ENCODE measurements at regions not wholly inside any gene's neighbourhood (a gene's known extent, or its start where the extent isn't known, plus 50 kb on each side); places are given as distances from the start of the nearest gene placed in this dataset.

DNA sequence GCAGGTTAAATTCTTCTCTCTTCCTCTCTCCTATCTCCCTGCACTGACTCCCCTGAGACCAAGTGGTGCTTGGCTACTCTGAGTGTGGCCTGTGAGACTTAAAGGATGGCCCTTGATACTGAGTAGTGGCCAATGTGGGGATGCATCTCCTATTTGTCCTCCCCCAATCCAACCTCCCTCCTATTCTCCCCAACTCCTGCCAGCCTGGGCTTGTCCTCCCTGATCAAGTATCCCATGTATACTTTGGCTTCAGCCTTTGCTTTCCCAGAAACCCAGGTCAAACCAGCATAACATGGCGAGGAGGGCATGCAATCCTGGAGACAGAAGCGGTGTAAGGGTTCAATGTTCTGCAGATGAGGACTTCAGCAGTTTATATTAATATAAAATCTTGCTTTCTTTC is 77.9 kb upstream of the GRB10 start:
- Histone ChIP-seq H3F3A (replicated peaks; ENCODE audit: insufficient read depth) (no peaks in the 10 kb centered on the region), H3K27ac (ENCODE audit: low read depth in 2 of 2, low read length in 1 of 2) (no peak overlapping the region), H3K79me2 (ENCODE audit: insufficient read depth) (no peaks in the 10 kb centered on the region), H3K9me2 (no peaks in the 10 kb centered on the region), H3K9ac (no peak overlapping the region), H2AFZ (ENCODE audit: low read depth) (no peak overlapping the region), H3K4me3 (ENCODE audit: low read depth in 2 of 2, low read length in 1 of 2) (no peak overlapping the region), H3K36me3 (replicated peaks in 1 of 2; ENCODE audit: control insufficient read depth in 1 of 2, insufficient read depth in 2 of 2, low read length in 1 of 2) (no peaks in the 10 kb centered on the region), H3K9me3 (no peaks in the 10 kb centered on the region), H3K27me3 (ENCODE audit: insufficient read depth) (no peaks in the 10 kb centered on the region; the same call in 1 of the 2 replicates), H3K4me1 (ENCODE audit: control insufficient read depth in 1 of 2, insufficient read depth in 2 of 2, low read depth in 1 of 2, low read length in 1 of 2) (no peaks in the 10 kb centered on the region), H4K20me1 (ENCODE audit: insufficient read depth) (no peaks in the 10 kb centered on the region), H3K4me2 (no peak overlapping the region)
- TF ChIP-seq GABPA (IDR thresholded peaks at IDR 0.05; ENCODE audit: low read depth) (no peak), ELF1 (IDR thresholded peaks at IDR 0.05) (no peak), FOXJ3 (CRISPR knock-in tag; IDR thresholded peaks at IDR 0.05) (no peak), TCF12 (IDR thresholded peaks at IDR 0.05) (no peak), SIN3A (IDR thresholded peaks at IDR 0.05; ENCODE audit: borderline replicate concordance, low read depth, low read length) (no peak), RXRA (IDR thresholded peaks at IDR 0.05; ENCODE audit: borderline replicate concordance, low read depth) (no peak), REST (IDR thresholded peaks at IDR 0.05; ENCODE audit: low read depth, low read length) (no peak), GATA2 (CRISPR knock-in tag; IDR thresholded peaks at IDR 0.05) (no peak), CHD2 (IDR thresholded peaks at IDR 0.05; ENCODE audit: low read length, partially characterized antibody) (no peak), ZBTB33 (IDR thresholded peaks at IDR 0.05; ENCODE audit: borderline replicate concordance, low read depth) (no peak), NRF1 (IDR thresholded peaks at IDR 0.05; ENCODE audit: low read depth, low read length) (no peak)
- TF ChIP-seq, protein P1, sequence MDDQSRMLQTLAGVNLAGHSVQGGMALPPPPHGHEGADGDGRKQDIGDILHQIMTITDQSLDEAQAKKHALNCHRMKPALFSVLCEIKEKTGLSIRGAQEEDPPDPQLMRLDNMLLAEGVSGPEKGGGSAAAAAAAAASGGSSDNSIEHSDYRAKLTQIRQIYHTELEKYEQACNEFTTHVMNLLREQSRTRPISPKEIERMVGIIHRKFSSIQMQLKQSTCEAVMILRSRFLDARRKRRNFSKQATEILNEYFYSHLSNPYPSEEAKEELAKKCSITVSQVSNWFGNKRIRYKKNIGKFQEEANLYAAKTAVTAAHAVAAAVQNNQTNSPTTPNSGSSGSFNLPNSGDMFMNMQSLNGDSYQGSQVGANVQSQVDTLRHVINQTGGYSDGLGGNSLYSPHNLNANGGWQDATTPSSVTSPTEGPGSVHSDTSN (IDR thresholded peaks at IDR 0.05) = no peak
- TF ChIP-seq, protein P2, sequence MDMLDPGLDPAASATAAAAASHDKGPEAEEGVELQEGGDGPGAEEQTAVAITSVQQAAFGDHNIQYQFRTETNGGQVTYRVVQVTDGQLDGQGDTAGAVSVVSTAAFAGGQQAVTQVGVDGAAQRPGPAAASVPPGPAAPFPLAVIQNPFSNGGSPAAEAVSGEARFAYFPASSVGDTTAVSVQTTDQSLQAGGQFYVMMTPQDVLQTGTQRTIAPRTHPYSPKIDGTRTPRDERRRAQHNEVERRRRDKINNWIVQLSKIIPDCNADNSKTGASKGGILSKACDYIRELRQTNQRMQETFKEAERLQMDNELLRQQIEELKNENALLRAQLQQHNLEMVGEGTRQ (IDR thresholded peaks at IDR 0.05; ENCODE audit: borderline replicate concordance, low read depth, low read length) = no peak
- TF ChIP-seq, protein P3, sequence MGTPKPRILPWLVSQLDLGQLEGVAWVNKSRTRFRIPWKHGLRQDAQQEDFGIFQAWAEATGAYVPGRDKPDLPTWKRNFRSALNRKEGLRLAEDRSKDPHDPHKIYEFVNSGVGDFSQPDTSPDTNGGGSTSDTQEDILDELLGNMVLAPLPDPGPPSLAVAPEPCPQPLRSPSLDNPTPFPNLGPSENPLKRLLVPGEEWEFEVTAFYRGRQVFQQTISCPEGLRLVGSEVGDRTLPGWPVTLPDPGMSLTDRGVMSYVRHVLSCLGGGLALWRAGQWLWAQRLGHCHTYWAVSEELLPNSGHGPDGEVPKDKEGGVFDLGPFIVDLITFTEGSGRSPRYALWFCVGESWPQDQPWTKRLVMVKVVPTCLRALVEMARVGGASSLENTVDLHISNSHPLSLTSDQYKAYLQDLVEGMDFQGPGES (IDR thresholded peaks at IDR 0.05; ENCODE audit: low read depth, low read length) = no peak
- TF ChIP-seq, protein P4, sequence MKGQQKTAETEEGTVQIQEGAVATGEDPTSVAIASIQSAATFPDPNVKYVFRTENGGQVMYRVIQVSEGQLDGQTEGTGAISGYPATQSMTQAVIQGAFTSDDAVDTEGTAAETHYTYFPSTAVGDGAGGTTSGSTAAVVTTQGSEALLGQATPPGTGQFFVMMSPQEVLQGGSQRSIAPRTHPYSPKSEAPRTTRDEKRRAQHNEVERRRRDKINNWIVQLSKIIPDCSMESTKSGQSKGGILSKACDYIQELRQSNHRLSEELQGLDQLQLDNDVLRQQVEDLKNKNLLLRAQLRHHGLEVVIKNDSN (IDR thresholded peaks at IDR 0.05; ENCODE audit: borderline replicate concordance, low read depth) = no peak
- ChIA-PET CTCF (no interaction called here), POLR2A (no interaction called here)
- DNase-seq = no peak
- 0% methylated on average over 2 of the region's 2 CpGs for WGBS (ENCODE audit: low lambda C conversion rate)

Data from SK-N-SH (cell line).